ENCODE measurements at regions not wholly inside any gene's neighbourhood (a gene's known extent, or its start where the extent isn't known, plus 50 kb on each side); places are given as distances from the start of the nearest gene placed in this dataset.

DNA sequence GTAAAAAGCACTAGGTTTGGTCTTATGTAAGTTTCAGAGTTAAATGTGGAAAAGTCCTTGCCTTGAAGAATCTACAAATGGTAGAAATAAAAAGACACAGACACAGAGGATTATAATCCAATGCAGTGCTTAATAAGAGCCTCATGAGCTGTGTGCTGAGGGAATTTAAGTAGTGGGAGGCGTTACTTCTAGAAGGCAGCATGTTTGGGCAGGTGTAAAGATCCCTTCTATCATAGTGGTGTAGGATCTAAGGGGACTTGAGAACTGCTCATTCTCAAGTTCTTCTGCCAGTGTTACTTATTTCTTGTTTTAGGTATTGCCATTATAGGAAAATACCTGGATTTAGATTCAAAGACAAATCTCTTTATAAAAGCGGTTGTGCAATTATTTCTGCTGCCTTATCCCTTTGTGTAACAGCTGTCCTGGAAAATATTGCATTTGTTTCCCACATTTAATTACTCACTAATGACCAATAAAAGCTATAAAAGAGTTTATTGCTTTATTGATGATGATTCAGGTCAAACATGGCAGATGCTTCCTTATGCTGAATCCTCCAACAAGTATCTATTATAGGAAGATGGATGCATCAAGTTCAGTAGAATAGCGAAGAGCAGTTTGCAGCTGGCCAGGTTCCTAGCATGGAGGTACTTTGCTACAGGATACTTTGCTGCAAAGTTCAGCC, 132.5 kb upstream of the IVNS1ABP start:
- 49 to 80% methylated on average over 3 of the region's 3 CpGs for WGBS, 2 donors
- no peaks in the 10 kb centered on the region for H3K27me3 ChIP-seq
- no peaks in the 10 kb centered on the region for H3K36me3 ChIP-seq
- TF ChIP-seq EP300 (IDR thresholded peaks at IDR 0.05) (no peak), POLR2AphosphoS5 (IDR thresholded peaks at IDR 0.05) (no peak), POLR2A (IDR thresholded peaks at IDR 0.05) (no peak)
- TF ChIP-seq, protein P1, sequence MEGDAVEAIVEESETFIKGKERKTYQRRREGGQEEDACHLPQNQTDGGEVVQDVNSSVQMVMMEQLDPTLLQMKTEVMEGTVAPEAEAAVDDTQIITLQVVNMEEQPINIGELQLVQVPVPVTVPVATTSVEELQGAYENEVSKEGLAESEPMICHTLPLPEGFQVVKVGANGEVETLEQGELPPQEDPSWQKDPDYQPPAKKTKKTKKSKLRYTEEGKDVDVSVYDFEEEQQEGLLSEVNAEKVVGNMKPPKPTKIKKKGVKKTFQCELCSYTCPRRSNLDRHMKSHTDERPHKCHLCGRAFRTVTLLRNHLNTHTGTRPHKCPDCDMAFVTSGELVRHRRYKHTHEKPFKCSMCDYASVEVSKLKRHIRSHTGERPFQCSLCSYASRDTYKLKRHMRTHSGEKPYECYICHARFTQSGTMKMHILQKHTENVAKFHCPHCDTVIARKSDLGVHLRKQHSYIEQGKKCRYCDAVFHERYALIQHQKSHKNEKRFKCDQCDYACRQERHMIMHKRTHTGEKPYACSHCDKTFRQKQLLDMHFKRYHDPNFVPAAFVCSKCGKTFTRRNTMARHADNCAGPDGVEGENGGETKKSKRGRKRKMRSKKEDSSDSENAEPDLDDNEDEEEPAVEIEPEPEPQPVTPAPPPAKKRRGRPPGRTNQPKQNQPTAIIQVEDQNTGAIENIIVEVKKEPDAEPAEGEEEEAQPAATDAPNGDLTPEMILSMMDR (IDR thresholded peaks at IDR 0.05) = no peak
- DNase-seq = no peak
- intact Hi-C loops (cut with DNase I) = no loop called here
- H3K9me3 ChIP-seq = no peaks in the 10 kb centered on the region
- H3K4me1 ChIP-seq = no peaks in the 10 kb centered on the region
- no peak overlapping the region for H3K4me3 ChIP-seq
- no peak overlapping the region for H3K27ac ChIP-seq

DNA sequence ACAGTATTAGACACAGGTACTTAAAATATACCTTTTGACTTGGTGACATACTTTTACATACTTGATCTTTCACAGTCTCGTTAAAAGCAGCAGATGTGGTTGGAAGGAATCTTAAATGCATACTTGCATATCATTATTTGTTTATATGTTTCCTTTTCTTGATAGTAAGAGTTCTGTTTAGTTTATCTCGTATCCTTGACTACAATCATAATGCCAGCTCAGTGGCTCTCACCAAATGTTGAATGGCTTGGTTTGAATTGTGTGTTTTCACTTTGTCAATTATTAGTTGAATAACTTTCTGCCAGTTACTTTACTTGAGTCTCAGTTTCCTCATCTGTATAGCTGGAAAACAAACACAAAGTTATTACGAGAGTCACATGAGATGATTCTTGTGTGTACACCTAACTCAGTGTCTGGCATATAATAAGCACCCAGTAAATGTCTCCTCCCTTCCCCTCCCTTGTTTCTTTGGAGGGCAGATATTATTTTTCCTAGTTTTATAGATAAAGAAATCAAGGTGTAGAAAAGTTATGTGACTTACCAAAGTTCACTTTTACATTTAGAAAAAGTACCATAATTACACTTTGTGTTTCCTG, 131.6 kb upstream of the IVNS1ABP start:
- intact Hi-C loops (cut with DNase I) = no loop called here
- TF ChIP-seq EP300 (IDR thresholded peaks at IDR 0.05) (no peak), POLR2AphosphoS5 (IDR thresholded peaks at IDR 0.05) (no peak), POLR2A (IDR thresholded peaks at IDR 0.05) (no peak)
- TF ChIP-seq, protein P1 (IDR thresholded peaks at IDR 0.05) = no peak
- H3K27ac ChIP-seq = no peak overlapping the region
- no peaks in the 10 kb centered on the region for H3K27me3 ChIP-seq
- no peak for DNase-seq
- no peak overlapping the region for H3K4me3 ChIP-seq
- no peaks in the 10 kb centered on the region for H3K4me1 ChIP-seq
- WGBS, 2 donors = 51 to 71% methylated on average over 3 of the region's 3 CpGs
- H3K9me3 ChIP-seq = no peaks in the 10 kb centered on the region
- no peaks in the 10 kb centered on the region for H3K36me3 ChIP-seq

DNA sequence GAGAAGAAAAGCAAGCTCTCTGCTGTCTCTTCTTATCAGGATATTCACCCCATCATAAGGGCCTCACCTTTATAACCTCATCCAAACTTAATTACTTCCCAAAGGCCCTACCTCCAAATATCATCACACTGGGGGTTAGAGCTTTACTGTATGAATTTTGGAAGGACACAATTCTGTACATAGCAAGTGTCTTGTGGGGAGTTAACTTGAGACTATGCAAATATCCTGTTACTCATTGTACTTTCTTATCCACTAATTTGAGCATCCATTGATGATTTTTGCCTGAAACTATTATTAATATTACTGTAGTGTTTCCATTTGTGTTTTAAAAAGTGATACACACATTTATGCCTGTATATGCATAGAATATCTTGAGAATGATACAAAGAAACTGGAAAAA, 129.1 kb upstream of the IVNS1ABP start:
- Histone ChIP-seq H3K9me3 (no peaks in the 10 kb centered on the region), H3K36me3 (no peaks in the 10 kb centered on the region), H3K27ac (no peak overlapping the region), H3K27me3 (no peaks in the 10 kb centered on the region), H3K4me1 (peaks cover 0 to 15% (median 6%) of the 10 kb centered on the region in 4 donors), H3K4me3 (no peak overlapping the region)
- TF ChIP-seq, protein P1 (IDR thresholded peaks at IDR 0.05) = no peak
- TF ChIP-seq POLR2AphosphoS5 (IDR thresholded peaks at IDR 0.05) (no peak), POLR2A (IDR thresholded peaks at IDR 0.05) (no peak), EP300 (IDR thresholded peaks at IDR 0.05) (no peak)
- intact Hi-C loops (cut with DNase I) = no loop called here
- no peak for DNase-seq

DNA sequence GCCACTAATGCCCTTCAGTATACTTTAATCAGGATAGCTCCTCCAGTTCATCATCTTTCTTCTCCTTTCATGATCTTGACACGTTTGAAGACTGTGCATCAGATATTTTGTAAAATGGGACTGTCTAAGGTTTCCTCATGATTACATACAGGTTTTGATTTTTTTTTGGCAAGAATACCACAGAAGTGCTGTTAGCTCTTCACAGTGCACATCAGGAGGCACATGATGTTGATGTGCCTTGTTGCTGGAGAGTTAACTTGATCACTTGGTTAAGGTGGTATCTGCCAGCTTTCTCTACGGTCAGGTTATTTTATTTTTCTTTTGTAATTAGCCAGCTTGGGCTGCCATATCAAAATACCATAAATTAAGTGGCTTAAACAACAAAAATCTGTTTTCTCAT, 128.6 kb upstream of the IVNS1ABP start:
- no peak overlapping the region for H3K27ac ChIP-seq
- no peaks in the 10 kb centered on the region for H3K27me3 ChIP-seq
- intact Hi-C loops (cut with DNase I) = no loop called here
- H3K4me1 ChIP-seq = peaks cover 0 to 20% (median 8%) of the 10 kb centered on the region in 4 donors
- WGBS, 2 donors = 91 to 93% methylated on average over 2 of the region's 2 CpGs
- TF ChIP-seq, protein P1 (IDR thresholded peaks at IDR 0.05) = no peak
- TF ChIP-seq POLR2A (IDR thresholded peaks at IDR 0.05) (no peak), POLR2AphosphoS5 (IDR thresholded peaks at IDR 0.05) (no peak), EP300 (IDR thresholded peaks at IDR 0.05) (no peak)
- H3K9me3 ChIP-seq = no peaks in the 10 kb centered on the region
- H3K36me3 ChIP-seq = no peaks in the 10 kb centered on the region
- DNase-seq = no peak
- H3K4me3 ChIP-seq = no peak overlapping the region

Data from sigmoid colon (tissue), 6 donors.